ENCODE measurements at regions not wholly inside any gene's neighbourhood (a gene's known extent, or its start where the extent isn't known, plus 50 kb on each side); places are given as distances from the start of the nearest gene placed in this dataset.

DNA sequence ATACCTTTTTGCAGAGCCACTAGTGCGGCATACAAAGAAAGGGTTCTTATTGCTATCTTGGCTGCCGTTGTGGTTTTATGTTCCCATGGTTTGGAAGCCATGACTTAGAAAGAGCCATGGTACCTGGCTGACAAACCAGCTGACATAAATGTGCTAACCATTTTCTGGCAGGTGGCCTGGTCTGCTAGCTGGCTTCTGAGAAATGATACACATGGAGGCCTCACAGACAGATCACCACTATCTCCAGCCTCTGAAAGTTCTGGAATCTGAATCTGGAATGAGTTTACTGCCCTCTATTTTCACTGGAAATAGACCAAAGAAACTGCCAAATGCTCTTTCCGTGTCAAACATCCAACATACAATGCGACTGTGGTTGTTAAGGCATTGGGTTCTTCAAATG, 123.7 kb downstream of the QPCT start:
- H3K9ac ChIP-seq (ENCODE audit: low read depth, low read length) = no peak overlapping the region
- no peaks in the 10 kb centered on the region for H3K79me1 ChIP-seq (ENCODE audit: low read depth in 1 of 2, low read length in 2 of 2)
- BruUV-seq (replicated peaks) = no TSS peak
- H2BK15ac ChIP-seq (ENCODE audit: low read depth, low read length) = 0 out of 3 replicates have a peak overlapping the region, but pooled peaks have one; percentile 27
- no peak overlapping the region for H2AK9ac ChIP-seq (replicated peaks; ENCODE audit: low read depth, low read length, poor library complexity)
- WGBS, 2 experiments (ENCODE audit: extremely low coverage in 2 of 2, insufficient read length in 1 of 2) = 86% methylated on average over 2 of the region's 4 CpGs; no CpG with 5 or more reads in 1 of the 2 experiments
- H4K91ac ChIP-seq (ENCODE audit: insufficient read depth, low read depth, low read length) = no peak overlapping the region
- H3K36me3 ChIP-seq (ENCODE audit: control insufficient read depth, insufficient read depth, low read length) = no peaks in the 10 kb centered on the region
- ATAC-seq (ENCODE audit: low read depth) (no peak), DNase-seq (no peak)
- no peak overlapping the region for H3K14ac ChIP-seq (replicated peaks; ENCODE audit: low read depth, low read length)
- no peak overlapping the region for H3K23ac ChIP-seq (ENCODE audit: low read depth, low read length)
- H2BK120ac ChIP-seq (ENCODE audit: low read depth, low read length) = no peak overlapping the region
- H3K9me1 ChIP-seq (ENCODE audit: insufficient read depth, low read length) = peaks cover 3% of the 10 kb centered on the region
- no peaks in the 10 kb centered on the region for H3K27me3 ChIP-seq (ENCODE audit: control insufficient read depth, insufficient read depth, low read length)
- no peak overlapping the region for H3K4ac ChIP-seq (ENCODE audit: low read depth, low read length)
- H4K5ac ChIP-seq (ENCODE audit: low read depth, low read length) = no peak overlapping the region
- in situ Hi-C loops (cut with MboI; ENCODE audit: low sequenced_read_pairs) = no loop called here
- H3K56ac ChIP-seq (ENCODE audit: extremely low read depth, insufficient read depth, low read length) = no peak overlapping the region
- H2BK20ac ChIP-seq (ENCODE audit: low read depth, low read length) = no peak overlapping the region
- H2AFZ ChIP-seq (replicated peaks; ENCODE audit: low read length, poor library complexity) = no peak overlapping the region
- POLR2A ChIA-PET (ENCODE audit: unreplicated experiment) = no interaction called here
- TF ChIP-seq FOS (IDR thresholded peaks at IDR 0.05; ENCODE audit: low read depth, low read length) = no peak
- H4K8ac ChIP-seq (ENCODE audit: low read depth in 2 of 2, low read length in 2 of 2) = no peak overlapping the region
- intact Hi-C loops (cut with micrococcal nuclease) = no loop called here
- H2BK5ac ChIP-seq (ENCODE audit: low read depth, low read length, poor library complexity, severe bottlenecking) = no peak overlapping the region
- H3K4me3 ChIP-seq (ENCODE audit: insufficient read depth, low read depth, low read length) = no peak overlapping the region
- CTCF ChIA-PET = no interaction called here
- no peak overlapping the region for H3K4me2 ChIP-seq (ENCODE audit: low read depth, low read length)
- peaks cover 3% of the 10 kb centered on the region for H3K4me1 ChIP-seq (ENCODE audit: control insufficient read depth, insufficient read depth, low read length)
- H3K18ac ChIP-seq (ENCODE audit: low read depth, low read length) = no peak overlapping the region
- no peaks in the 10 kb centered on the region for H4K20me1 ChIP-seq (ENCODE audit: insufficient read depth, low read length)
- H2AK5ac ChIP-seq (ENCODE audit: low read depth, low read length) = no peak overlapping the region
- no peak overlapping the region for H3K27ac ChIP-seq (ENCODE audit: insufficient read depth, low read length)
- no peaks in the 10 kb centered on the region for H3K9me3 ChIP-seq (ENCODE audit: control insufficient read depth, insufficient read depth, low read length)
- dilution Hi-C loops (cut with HindIII; ENCODE audit: low sequenced_read_pairs, unreplicated experiment) = no loop called here

All from IMR-90 (cell line).